Pancreas (tissue), 10 donors: ENCODE measurements at regions not wholly inside any gene's neighbourhood (a gene's known extent, or its start where the extent isn't known, plus 50 kb on each side); places are given as distances from the start of the nearest gene placed in this dataset.

ENCODE experiments used
- ATAC-seq, 4 donors: fragments of 200-7000 bp; cut with Tn5 transposase; one replicate each; pipeline versions ENCODE4 v1.8.0 to v1.9.1; 2020; ENCODE audit warnings: mild to moderate bottlenecking in 4 of 4, moderate library complexity in 4 of 4
- DNase-seq, 6 donors: peaks; one replicate each; pipeline ENCODE4 v3.0.0-alpha.2; 2020
- FAIRE-seq: peaks from 2 replicates; lab custom pipeline; 2012; peaks lifted over from hg19 to GRCh38; lab: Jason Lieb, UNC
- H3K27ac ChIP-seq, 4 donors: fragments of 200-600 bp; sonication (generic); 1 replicate in 3 of 4; 2 replicates in 1 of 4; pipeline versions ENCODE4 v1.5.0 to v1.8.0; 2020
- H3K27me3 ChIP-seq, 4 donors: fragments of 200-600 bp; one replicate each; pipeline ENCODE4 v1.8.0; 2021
- H3K36me3 ChIP-seq, 3 donors: fragments of 200-600 bp; sonication (generic) in 1 of 3; one replicate each; pipeline versions ENCODE4 v1.5.0 to v1.8.0; 2020 to 2021
- H3K4me1 ChIP-seq, 3 donors: fragments of 200-600 bp; one replicate each; pipeline ENCODE4 v1.8.0; 2021
- H3K4me3 ChIP-seq, 4 donors: fragments of 200-600 bp; sonication (generic) in 2 of 4; one replicate each; pipeline versions ENCODE4 v1.5.0 to v1.8.0; 2020 to 2021
- H3K9me3 ChIP-seq, 4 donors: fragments of 200-600 bp; one replicate each; pipeline ENCODE4 v1.8.0; 2021
- CTCF ChIP-seq, 4 donors: fragments of 200-600 bp; sonication (generic) in 3 of 4; IDR thresholded peaks; one replicate each; pipeline versions ENCODE4 v1.5.0 to v1.8.0; 2021; ENCODE audit warnings: antibody characterized with exemption in 4 of 4
- WGBS, 2 donors: extraction: QIAGEN DNeasy Blood & Tissue Kit; methylation state at CpG; one replicate each; pipeline ENCODE4 v1.1.7; 2013; 5-methylcytosine and 5-hydroxymethylcytosine counted together
- intact Hi-C, 3 donors: fragments of 100-400 bp; cut with DNase I; formaldehyde crosslinking; loops; one replicate each; pipeline versions ENCODE4 v1.11.1 to v1.14.2; 2022
- donor health status: healthy with polysubstance abuse.
- donor health status: DM: no; HTN: no; CAD: no; lungs with moderate emphysema.
- donor health status: DM: no; HTN: no; CAD: no.
- donor health status: control.
- donor health status: control.
- donor health status: Bipolar disorder and iron deficiency.
- donor health status: DM: yes; HTN: yes; CAD: no.
- donor health status: DM: no; HTN: no; CAD: no.
- donor health status: DM: no; HTN: no; CAD: no.
- donor health status: DM: yes; HTN: yes; CAD: no.

- Histone ChIP-seq H3K27me3 (no peaks in the 10 kb centered on the region), H3K27ac (no peak overlapping the region), H3K4me1 (no peaks in the 10 kb centered on the region), H3K4me3 (no peak overlapping the region), H3K9me3 (no peaks in the 10 kb centered on the region), H3K36me3 (no peaks in the 10 kb centered on the region)
- FAIRE-seq (no peak), ATAC-seq (no peak), DNase-seq (no peak)
- no peak for TF ChIP-seq CTCF (IDR thresholded peaks at IDR 0.05)
- intact Hi-C loops: no loop called here
Observed at GRCh38 chr3:104536715-104537114, 830.0 kb upstream of the ALCAM start.

GRCh38 chr3:104537323-104537722 lies 829.4 kb upstream of the ALCAM start:
- FAIRE-seq: no peak
- no peak for ATAC-seq
- H3K36me3 ChIP-seq: no peaks in the 10 kb centered on the region
- no peak for DNase-seq
- H3K27ac ChIP-seq: no peak overlapping the region
- H3K9me3 ChIP-seq: no peaks in the 10 kb centered on the region
- H3K4me1 ChIP-seq: no peaks in the 10 kb centered on the region
- no peak overlapping the region for H3K4me3 ChIP-seq
- WGBS, 2 donors: 79 to 82% methylated on average over 3 of the region's 3 CpGs
- no peaks in the 10 kb centered on the region for H3K27me3 ChIP-seq
- intact Hi-C loops: no loop called here
- no peak for TF ChIP-seq CTCF (IDR thresholded peaks at IDR 0.05)

- intact Hi-C loops: no loop called here
- H3K27ac ChIP-seq: no peak overlapping the region
- ATAC-seq (no peak), FAIRE-seq (no peak), DNase-seq (no peak)
- TF ChIP-seq CTCF (IDR thresholded peaks at IDR 0.05): no peak
- H3K27me3 ChIP-seq: no peaks in the 10 kb centered on the region
- WGBS, 2 donors: 49 to 50% methylated on average over 3 of the region's 3 CpGs
- no peaks in the 10 kb centered on the region for H3K9me3 ChIP-seq
- no peak overlapping the region for H3K4me3 ChIP-seq
- H3K4me1 ChIP-seq: no peaks in the 10 kb centered on the region
- H3K36me3 ChIP-seq: no peaks in the 10 kb centered on the region
Observed at GRCh38 chr3:104546301-104546700, 820.4 kb upstream of the ALCAM start.

GRCh38 chr3:104547031-104547430 lies 819.7 kb upstream of the ALCAM start:
- H3K27ac ChIP-seq: no peak overlapping the region
- FAIRE-seq (no peak), ATAC-seq (no peak), DNase-seq (no peak)
- H3K36me3 ChIP-seq: no peaks in the 10 kb centered on the region
- no peak for TF ChIP-seq CTCF (IDR thresholded peaks at IDR 0.05)
- 39 to 46% methylated on average over 3 of the region's 3 CpGs for WGBS, 2 donors
- intact Hi-C loops: no loop called here
- H3K27me3 ChIP-seq: no peaks in the 10 kb centered on the region
- no peaks in the 10 kb centered on the region for H3K4me1 ChIP-seq
- no peaks in the 10 kb centered on the region for H3K9me3 ChIP-seq
- H3K4me3 ChIP-seq: no peak overlapping the region

GRCh38 chr3:104548401-104548800 lies 818.3 kb upstream of the ALCAM start:
- no peak for TF ChIP-seq CTCF (IDR thresholded peaks at IDR 0.05)
- H3K27me3 ChIP-seq: no peaks in the 10 kb centered on the region
- intact Hi-C loops: no loop called here
- H3K27ac ChIP-seq: no peak overlapping the region
- WGBS, 2 donors: 70 to 78% methylated on average over 8 of the region's 8 CpGs
- FAIRE-seq (no peak), DNase-seq (no peak), ATAC-seq (no peak)
- no peaks in the 10 kb centered on the region for H3K36me3 ChIP-seq
- no peaks in the 10 kb centered on the region for H3K4me1 ChIP-seq
- no peak overlapping the region for H3K4me3 ChIP-seq
- no peaks in the 10 kb centered on the region for H3K9me3 ChIP-seq
